GM12892 (cell line): ENCODE measurements at regions not wholly inside any gene's neighbourhood (a gene's known extent, or its start where the extent isn't known, plus 50 kb on each side); places are given as distances from the start of the nearest gene placed in this dataset.

Source experiments
- POLR2A ChIP-seq: IDR thresholded peaks from 2 replicates; pipeline ENCODE4 v1.6.1; 2011; ENCODE audit warnings: low read depth, low read length, control low read depth
- POLR2AphosphoS5 ChIP-seq: IDR thresholded peaks from 2 replicates; pipeline ENCODE4 v1.6.1; 2011; ENCODE audit warnings: low read depth, low read length, control low read depth

- no peak for TF ChIP-seq POLR2A
- no peak for TF ChIP-seq POLR2AphosphoS5
Measured at GRCh38 chr5:120072068-120072761, 391.9 kb upstream of the PRR16 start.
